ENCODE measurements at regions not wholly inside any gene's neighbourhood (a gene's known extent, or its start where the extent isn't known, plus 50 kb on each side); places are given as distances from the start of the nearest gene placed in this dataset.

GRCh38 chr2:16137080-16137755, 196.9 kb downstream of the MYCN start:
- H3K4me2 ChIP-seq (ENCODE audit: low read depth, low read length, poor library complexity, severe bottlenecking), result no peak overlapping the region
- H3K36me3 ChIP-seq (ENCODE audit: insufficient read depth, low read length), result no peaks in the 10 kb centered on the region
- H3F3A ChIP-seq (ENCODE audit: low read depth), result no peaks in the 10 kb centered on the region
- TF ChIP-seq CTCF (conservative IDR thresholded peaks at IDR 0.05; ENCODE audit: low read length) (no peak), EZH2phosphoT487 (IDR thresholded peaks at IDR 0.05; ENCODE audit: borderline replicate concordance) (no peak)
- H4K20me1 ChIP-seq (ENCODE audit: insufficient read depth, low read length, poor library complexity, severe bottlenecking), result no peaks in the 10 kb centered on the region
- no peaks in the 10 kb centered on the region for H3K9me3 ChIP-seq (ENCODE audit: insufficient read depth, low read depth, low read length)
- no peaks in the 10 kb centered on the region for H3K9me2 ChIP-seq (replicated peaks; ENCODE audit: low read depth, low read length)
- no peaks in the 10 kb centered on the region for H3K79me2 ChIP-seq (ENCODE audit: insufficient read depth, low read length)
- no peak overlapping the region for H3K9ac ChIP-seq (ENCODE audit: low read depth, low read length, poor library complexity, severe bottlenecking)
- H3K27me3 ChIP-seq (ENCODE audit: insufficient read depth, low read length, poor library complexity, severe bottlenecking), result no peaks in the 10 kb centered on the region
- H3K4me3 ChIP-seq (ENCODE audit: low read length, poor library complexity, severe bottlenecking), result no peak overlapping the region
- no peak overlapping the region for H2AFZ ChIP-seq (ENCODE audit: low read length)
- H3K4me1 ChIP-seq (ENCODE audit: insufficient read depth, low read length, poor library complexity, severe bottlenecking), result no peaks in the 10 kb centered on the region

DNA sequence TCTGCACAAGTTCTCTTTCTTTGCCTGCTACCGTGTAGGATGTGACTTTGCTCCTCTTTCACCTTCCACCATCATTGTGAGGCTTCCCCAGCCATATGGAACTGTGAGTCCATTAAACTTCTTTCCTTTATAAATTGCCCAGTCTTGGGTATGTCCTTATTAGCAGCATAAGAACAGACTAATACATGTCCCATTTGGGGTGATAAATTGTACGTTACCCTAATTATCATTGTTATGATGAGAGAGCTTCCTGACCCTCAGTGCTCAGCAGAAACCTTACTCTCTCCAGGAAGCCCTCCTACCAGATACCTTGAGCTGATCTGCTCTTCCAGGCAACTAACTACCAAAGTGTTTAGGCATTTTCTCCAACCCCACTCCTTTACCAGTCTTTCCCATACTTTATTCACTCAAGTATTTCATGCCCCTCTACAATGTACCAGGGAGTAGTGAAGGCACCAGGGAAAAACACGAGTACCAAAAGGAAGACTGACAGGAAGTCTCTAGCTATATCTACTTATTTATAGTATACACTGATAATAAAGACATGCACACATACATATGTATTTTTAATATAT, 196.2 kb downstream of the MYCN start:
- H2AFZ ChIP-seq (ENCODE audit: low read length), result no peak overlapping the region
- H4K20me1 ChIP-seq (ENCODE audit: insufficient read depth, low read length, poor library complexity, severe bottlenecking), result no peaks in the 10 kb centered on the region
- no peak overlapping the region for H3K4me2 ChIP-seq (ENCODE audit: low read depth, low read length, poor library complexity, severe bottlenecking)
- no peaks in the 10 kb centered on the region for H3K4me1 ChIP-seq (ENCODE audit: insufficient read depth, low read length, poor library complexity, severe bottlenecking)
- no peaks in the 10 kb centered on the region for H3K9me2 ChIP-seq (replicated peaks; ENCODE audit: low read depth, low read length)
- no peaks in the 10 kb centered on the region for H3K27me3 ChIP-seq (ENCODE audit: insufficient read depth, low read length, poor library complexity, severe bottlenecking)
- H3K36me3 ChIP-seq (ENCODE audit: insufficient read depth, low read length), result no peaks in the 10 kb centered on the region
- no peaks in the 10 kb centered on the region for H3F3A ChIP-seq (ENCODE audit: low read depth)
- no peaks in the 10 kb centered on the region for H3K79me2 ChIP-seq (ENCODE audit: insufficient read depth, low read length)
- no peaks in the 10 kb centered on the region for H3K9me3 ChIP-seq (ENCODE audit: insufficient read depth, low read depth, low read length)
- no peak overlapping the region for H3K9ac ChIP-seq (ENCODE audit: low read depth, low read length, poor library complexity, severe bottlenecking)
- no peak overlapping the region for H3K4me3 ChIP-seq (ENCODE audit: low read length, poor library complexity, severe bottlenecking)
- TF ChIP-seq CTCF (conservative IDR thresholded peaks at IDR 0.05; ENCODE audit: low read length), result no peak
- TF ChIP-seq EZH2phosphoT487 (IDR thresholded peaks at IDR 0.05; ENCODE audit: borderline replicate concordance), result no peak

- TF ChIP-seq CTCF (conservative IDR thresholded peaks at IDR 0.05; ENCODE audit: low read length) (no peak), EZH2phosphoT487 (IDR thresholded peaks at IDR 0.05; ENCODE audit: borderline replicate concordance) (no peak)
- Histone ChIP-seq H3K9me2 (replicated peaks; ENCODE audit: low read depth, low read length) (no peaks in the 10 kb centered on the region), H3K79me2 (ENCODE audit: insufficient read depth, low read length) (no peaks in the 10 kb centered on the region), H3K4me1 (ENCODE audit: insufficient read depth, low read length, poor library complexity, severe bottlenecking) (no peaks in the 10 kb centered on the region), H3K4me2 (ENCODE audit: low read depth, low read length, poor library complexity, severe bottlenecking) (no peak overlapping the region), H3F3A (ENCODE audit: low read depth) (no peaks in the 10 kb centered on the region), H3K9me3 (ENCODE audit: insufficient read depth, low read depth, low read length) (no peaks in the 10 kb centered on the region), H2AFZ (ENCODE audit: low read length) (no peak overlapping the region), H3K4me3 (ENCODE audit: low read length, poor library complexity, severe bottlenecking) (no peak overlapping the region), H3K27me3 (ENCODE audit: insufficient read depth, low read length, poor library complexity, severe bottlenecking) (no peaks in the 10 kb centered on the region), H3K9ac (ENCODE audit: low read depth, low read length, poor library complexity, severe bottlenecking) (no peak overlapping the region), H3K36me3 (ENCODE audit: insufficient read depth, low read length) (no peaks in the 10 kb centered on the region), H4K20me1 (ENCODE audit: insufficient read depth, low read length, poor library complexity, severe bottlenecking) (no peaks in the 10 kb centered on the region)
Measured at GRCh38 chr2:16135913-16136310, 195.6 kb downstream of the MYCN start.
